ENCODE measurements at regions not wholly inside any gene's neighbourhood (a gene's known extent, or its start where the extent isn't known, plus 50 kb on each side); places are given as distances from the start of the nearest gene placed in this dataset.

DNA sequence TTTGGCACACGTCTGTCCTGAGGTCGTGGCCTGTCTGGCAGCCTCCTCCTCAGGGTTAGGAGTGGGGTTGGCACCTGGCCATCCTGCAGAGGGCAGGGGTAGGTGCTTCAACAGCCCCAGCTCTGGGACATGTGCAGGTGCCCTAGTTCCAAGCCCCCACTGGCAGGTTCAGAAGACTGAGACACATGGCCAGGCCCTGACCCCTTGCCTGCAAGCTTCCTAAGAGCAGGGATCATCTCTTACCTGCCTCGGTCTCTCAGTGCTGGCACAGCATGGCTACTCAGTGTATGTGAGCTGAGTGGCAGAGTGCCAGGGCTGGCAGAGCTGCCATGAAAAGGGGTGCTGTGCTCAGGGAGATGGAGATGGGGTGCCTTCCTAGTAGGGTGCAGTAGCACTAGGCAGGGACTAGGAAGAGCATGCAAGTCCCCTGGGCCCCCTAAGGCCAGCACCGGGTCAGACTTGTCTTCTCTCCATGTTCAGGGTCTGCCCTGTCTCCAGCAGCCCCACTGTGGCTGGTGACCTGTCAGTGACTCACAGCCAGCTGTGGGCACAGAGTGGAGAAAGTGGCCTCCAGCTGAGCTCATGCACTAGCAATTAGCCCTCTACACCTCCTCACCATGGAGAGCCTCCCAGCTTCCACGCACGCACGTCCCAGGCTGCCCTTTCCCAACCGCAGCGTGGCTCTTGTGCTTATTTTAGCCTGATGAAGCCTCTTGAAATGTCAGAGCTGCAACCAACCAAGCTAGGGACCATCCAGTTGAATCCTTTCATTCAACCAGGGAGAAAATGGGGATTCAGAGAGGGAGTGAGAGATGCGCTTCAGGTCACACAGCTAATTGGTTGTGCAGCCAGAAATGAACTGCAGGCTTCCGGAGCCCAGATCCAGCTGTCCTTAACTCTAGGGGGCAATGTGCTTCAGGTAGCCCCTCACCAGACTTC is 116.6 kb downstream of the MRPL14 start:
- H3K79me2 ChIP-seq (ENCODE audit: insufficient read depth, low read length): no peaks in the 10 kb centered on the region
- H3K36me3 ChIP-seq (ENCODE audit: insufficient read depth, low read length): no peaks in the 10 kb centered on the region
- no peak overlapping the region for H3K4me3 ChIP-seq (ENCODE audit: low read depth in 1 of 2, low read length in 2 of 2)
- no peak overlapping the region for H2AFZ ChIP-seq (ENCODE audit: low read depth, low read length)
- no peak for ATAC-seq (ENCODE audit: insufficient read depth, low read depth)
- TF ChIP-seq, protein P1, sequence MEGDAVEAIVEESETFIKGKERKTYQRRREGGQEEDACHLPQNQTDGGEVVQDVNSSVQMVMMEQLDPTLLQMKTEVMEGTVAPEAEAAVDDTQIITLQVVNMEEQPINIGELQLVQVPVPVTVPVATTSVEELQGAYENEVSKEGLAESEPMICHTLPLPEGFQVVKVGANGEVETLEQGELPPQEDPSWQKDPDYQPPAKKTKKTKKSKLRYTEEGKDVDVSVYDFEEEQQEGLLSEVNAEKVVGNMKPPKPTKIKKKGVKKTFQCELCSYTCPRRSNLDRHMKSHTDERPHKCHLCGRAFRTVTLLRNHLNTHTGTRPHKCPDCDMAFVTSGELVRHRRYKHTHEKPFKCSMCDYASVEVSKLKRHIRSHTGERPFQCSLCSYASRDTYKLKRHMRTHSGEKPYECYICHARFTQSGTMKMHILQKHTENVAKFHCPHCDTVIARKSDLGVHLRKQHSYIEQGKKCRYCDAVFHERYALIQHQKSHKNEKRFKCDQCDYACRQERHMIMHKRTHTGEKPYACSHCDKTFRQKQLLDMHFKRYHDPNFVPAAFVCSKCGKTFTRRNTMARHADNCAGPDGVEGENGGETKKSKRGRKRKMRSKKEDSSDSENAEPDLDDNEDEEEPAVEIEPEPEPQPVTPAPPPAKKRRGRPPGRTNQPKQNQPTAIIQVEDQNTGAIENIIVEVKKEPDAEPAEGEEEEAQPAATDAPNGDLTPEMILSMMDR (IDR thresholded peaks at IDR 0.05; ENCODE audit: borderline replicate concordance, extremely low read depth, low read length, poor library complexity, severe bottlenecking): no peak
- TF ChIP-seq EZH2 (IDR thresholded peaks at IDR 0.05; ENCODE audit: borderline replicate concordance, low read depth, low read length, severe bottlenecking): no peak
- H3K9ac ChIP-seq (ENCODE audit: low read depth, low read length): no peak overlapping the region
- H3K27me3 ChIP-seq (ENCODE audit: insufficient read depth, low read length, poor library complexity): peaks cover 3% of the 10 kb centered on the region
- no peaks in the 10 kb centered on the region for H3K4me1 ChIP-seq (ENCODE audit: insufficient read depth, low read length)
- H3K9me3 ChIP-seq (ENCODE audit: insufficient read depth, low read length, severe bottlenecking): no peaks in the 10 kb centered on the region
- H3K4me2 ChIP-seq (ENCODE audit: insufficient read depth, low read length): no peak overlapping the region
- H3K27ac ChIP-seq (ENCODE audit: low read length): no peak overlapping the region
- no peak for DNase-seq
- no peaks in the 10 kb centered on the region; the same call in 1 of the 2 replicates for H4K20me1 ChIP-seq (ENCODE audit: insufficient read depth, low read length)

DNA sequence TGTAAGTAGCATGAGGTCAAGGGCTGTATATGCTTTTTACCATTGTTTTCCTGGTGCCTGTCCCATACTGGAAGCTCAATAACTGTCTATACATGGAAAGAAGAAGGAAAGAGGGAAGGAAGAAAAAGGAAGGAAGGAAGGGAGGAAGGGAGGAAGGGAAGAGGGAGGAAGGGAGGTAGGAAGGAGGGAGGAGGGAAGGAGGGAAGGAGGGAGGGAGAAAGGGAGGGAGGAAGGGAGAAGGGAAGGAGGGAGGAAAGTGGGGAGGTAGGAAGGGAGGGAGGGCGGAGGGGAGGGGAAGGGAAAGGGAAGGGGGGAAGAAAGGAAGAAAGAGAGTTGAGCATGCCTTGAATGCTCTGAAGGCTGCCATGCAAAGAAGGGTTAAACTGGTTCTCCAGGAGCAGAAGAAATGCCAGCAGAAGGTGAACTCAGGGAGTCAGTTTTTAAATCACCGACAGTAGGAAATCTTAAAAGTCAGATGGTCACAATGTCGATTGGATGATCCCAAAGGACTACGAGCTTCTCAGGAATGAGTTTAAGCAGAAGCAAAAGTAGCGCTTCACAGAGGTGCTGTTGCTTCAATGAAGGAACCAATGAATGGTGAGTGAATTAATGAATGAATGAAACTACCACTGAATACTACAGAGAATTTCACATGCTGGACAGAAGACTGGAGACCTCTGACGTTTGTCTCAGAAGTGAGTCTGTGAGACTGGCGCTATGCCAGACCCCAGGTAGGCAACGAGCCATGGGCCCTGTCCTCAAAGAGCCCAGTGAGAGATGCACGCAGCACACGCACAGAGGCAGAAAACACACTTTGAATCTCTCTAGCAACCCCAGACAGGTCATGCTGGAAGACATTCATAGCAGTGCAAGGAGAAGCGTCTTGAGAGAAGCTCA is 117.6 kb downstream of the MRPL14 start:
- DNase-seq: no peak
- Histone ChIP-seq H3K27ac (ENCODE audit: low read length) (no peak overlapping the region), H3K27me3 (ENCODE audit: insufficient read depth, low read length, poor library complexity) (peaks cover 3% of the 10 kb centered on the region), H3K9ac (ENCODE audit: low read depth, low read length) (no peak overlapping the region), H3K36me3 (ENCODE audit: insufficient read depth, low read length) (no peaks in the 10 kb centered on the region), H3K4me1 (ENCODE audit: insufficient read depth, low read length) (no peaks in the 10 kb centered on the region), H4K20me1 (ENCODE audit: insufficient read depth, low read length) (no peaks in the 10 kb centered on the region; the same call in 1 of the 2 replicates), H3K4me3 (ENCODE audit: low read depth in 1 of 2, low read length in 2 of 2) (no peak overlapping the region), H3K4me2 (ENCODE audit: insufficient read depth, low read length) (no peak overlapping the region), H3K9me3 (ENCODE audit: insufficient read depth, low read length, severe bottlenecking) (no peaks in the 10 kb centered on the region), H3K79me2 (ENCODE audit: insufficient read depth, low read length) (no peaks in the 10 kb centered on the region), H2AFZ (ENCODE audit: low read depth, low read length) (no peak overlapping the region)
- TF ChIP-seq, protein P1 (IDR thresholded peaks at IDR 0.05; ENCODE audit: borderline replicate concordance, extremely low read depth, low read length, poor library complexity, severe bottlenecking): no peak
- TF ChIP-seq EZH2 (IDR thresholded peaks at IDR 0.05; ENCODE audit: borderline replicate concordance, low read depth, low read length, severe bottlenecking): no peak
- no peak for ATAC-seq (ENCODE audit: insufficient read depth, low read depth)

DNA sequence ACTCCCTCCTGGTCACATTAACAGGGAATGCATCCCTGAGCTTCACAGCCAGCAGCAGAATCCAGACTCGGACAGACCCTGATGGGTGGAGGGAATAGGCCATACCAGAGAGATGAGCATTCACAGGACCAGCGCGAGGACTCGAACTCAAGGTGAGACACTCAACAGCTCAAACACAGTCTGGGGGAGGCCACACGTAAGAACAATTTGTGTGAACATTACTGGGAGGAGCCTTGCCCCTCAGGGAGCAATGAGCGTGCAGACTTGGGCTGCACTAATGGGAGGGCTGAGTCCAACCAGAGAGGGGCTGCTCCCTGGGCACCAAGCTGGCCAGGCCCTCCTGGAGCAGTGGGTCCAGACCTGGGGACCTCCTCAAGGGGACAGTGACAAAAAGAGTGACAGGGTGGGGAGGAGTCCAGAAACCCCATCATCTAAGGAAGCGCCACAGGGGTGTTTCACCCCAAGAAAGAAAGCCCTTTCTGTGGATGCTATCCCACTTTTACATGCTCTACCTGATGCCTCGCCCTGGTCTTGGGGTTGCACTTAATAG is 118.4 kb downstream of the MRPL14 start:
- H3K4me2 ChIP-seq (ENCODE audit: insufficient read depth, low read length): no peak overlapping the region
- peaks cover 3% of the 10 kb centered on the region for H3K27me3 ChIP-seq (ENCODE audit: insufficient read depth, low read length, poor library complexity)
- no peak overlapping the region for H3K27ac ChIP-seq (ENCODE audit: low read length)
- no peak overlapping the region for H3K9ac ChIP-seq (ENCODE audit: low read depth, low read length)
- H4K20me1 ChIP-seq (ENCODE audit: insufficient read depth, low read length): no peaks in the 10 kb centered on the region; the same call in 1 of the 2 replicates
- ATAC-seq (ENCODE audit: insufficient read depth, low read depth) (no peak), DNase-seq (no peak)
- no peaks in the 10 kb centered on the region for H3K9me3 ChIP-seq (ENCODE audit: insufficient read depth, low read length, severe bottlenecking)
- no peaks in the 10 kb centered on the region for H3K79me2 ChIP-seq (ENCODE audit: insufficient read depth, low read length)
- TF ChIP-seq EZH2 (IDR thresholded peaks at IDR 0.05; ENCODE audit: borderline replicate concordance, low read depth, low read length, severe bottlenecking): no peak
- TF ChIP-seq, protein P1 (IDR thresholded peaks at IDR 0.05; ENCODE audit: borderline replicate concordance, extremely low read depth, low read length, poor library complexity, severe bottlenecking): no peak
- H3K4me3 ChIP-seq (ENCODE audit: low read depth in 1 of 2, low read length in 2 of 2): no peak overlapping the region
- H3K4me1 ChIP-seq (ENCODE audit: insufficient read depth, low read length): no peaks in the 10 kb centered on the region
- no peak overlapping the region for H2AFZ ChIP-seq (ENCODE audit: low read depth, low read length)
- no peaks in the 10 kb centered on the region for H3K36me3 ChIP-seq (ENCODE audit: insufficient read depth, low read length)

Data from DND-41 (cell line).